Endothelial cell of umbilical vein (primary cell): ENCODE measurements at regions not wholly inside any gene's neighbourhood (a gene's known extent, or its start where the extent isn't known, plus 50 kb on each side); places are given as distances from the start of the nearest gene placed in this dataset.

Experiments
- BruUV-seq: library from RNA; stranded (reverse); fragments of 400-500 nt; replicated peaks from 2 replicates; lab custom pipeline; 2021; lab: Mats Ljungman, UMichigan
- CTCF ChIA-PET: fragments of 300-600, 350-600 bp; sonication (Branson Sonifier 250); formaldehyde crosslinking; loops from one replicate; lab custom pipeline; 2021; ENCODE audit warnings: antibody characterized with exemption, inconsistent platforms; lab: Charles Lee
- POLR2A ChIA-PET: fragments of 300-600, 350-600 bp; sonication (Branson Sonifier 250); formaldehyde crosslinking; loops from one replicate; lab custom pipeline; 2021; ENCODE audit warnings: antibody characterized with exemption, inconsistent platforms; lab: Charles Lee
- DNase-seq: peaks from one replicate; pipeline ENCODE4 v3.0.0-alpha.2; 2011; ENCODE audit warnings: low read depth, low spot score
- FAIRE-seq: peaks from 2 replicates; lab custom pipeline; 2011; peaks lifted over from hg19 to GRCh38; lab: Jason Lieb, UNC
- H2AFZ ChIP-seq: 2 replicates; pipeline ENCODE4 v1.6.0; 2012; ENCODE audit warnings: low read depth, low read length, control low read depth, inconsistent platforms
- H3K27ac ChIP-seq: 2 replicates; pipeline ENCODE4 v1.5.1; 2011; ENCODE audit warnings: low read depth, mild to moderate bottlenecking, control low read depth, low read length, moderate library complexity; ENCODE audit not compliant: insufficient read depth
- H3K27me3 ChIP-seq, 2 experiments: 2 replicates each; pipeline versions ENCODE4 v1.6.0 to v1.6.1; 2011; ENCODE audit warnings: low read length in 2 of 2, mixed read lengths in 1 of 2; ENCODE audit not compliant: control insufficient read depth in 2 of 2, insufficient read depth in 2 of 2
- H3K36me3 ChIP-seq, 2 experiments: 2 replicates in 1 of 2; 3 replicates in 1 of 2; pipeline ENCODE4 v1.5.1; 2011; ENCODE audit warnings: low read length in 2 of 2, mild to moderate bottlenecking in 1 of 2, moderate library complexity in 1 of 2; ENCODE audit not compliant: control insufficient read depth in 2 of 2, insufficient read depth in 2 of 2; ENCODE audit errors: extremely low read depth in 1 of 2
- H3K4me1 ChIP-seq: 3 replicates; pipeline ENCODE4 v1.5.1; 2011; ENCODE audit warnings: mild to moderate bottlenecking, low read length; ENCODE audit not compliant: control insufficient read depth, insufficient read depth; ENCODE audit errors: extremely low read depth
- H3K4me2 ChIP-seq: 2 replicates; pipeline ENCODE4 v1.6.1; 2011; ENCODE audit warnings: low read length, control low read depth, mixed read lengths; ENCODE audit not compliant: insufficient read depth
- H3K4me3 ChIP-seq, 3 experiments: fragments of 200-600 bp in 1 of 3; sonication (generic), shearing (Covaris generic) in 1 of 3; replicated peaks in 1 of 3; 2 replicates each; pipeline ENCODE4 v1.5.1; 2011 to 2016; ENCODE audit warnings: control low read depth in 3 of 3, low read length in 3 of 3, mild to moderate bottlenecking in 2 of 3, inconsistent platforms in 1 of 3, low read depth in 1 of 3, moderate library complexity in 1 of 3; ENCODE audit not compliant: insufficient read depth in 1 of 3
- H3K79me2 ChIP-seq: 2 replicates; pipeline ENCODE4 v1.6.0; 2012; ENCODE audit warnings: low read length, inconsistent platforms; ENCODE audit not compliant: control insufficient read depth, insufficient read depth
- H3K9ac ChIP-seq: replicated peaks from 2 replicates; pipeline ENCODE3; 2011; ENCODE audit warnings: low read length, control low read depth; ENCODE audit not compliant: insufficient read depth; ENCODE audit errors: extremely low read depth
- H3K9me1 ChIP-seq: replicated peaks from 3 replicates; pipeline ENCODE4 v1.6.0; 2011; ENCODE audit warnings: mild to moderate bottlenecking, low read length; ENCODE audit not compliant: control insufficient read depth, insufficient read depth; ENCODE audit errors: extremely low read depth
- H3K9me3 ChIP-seq: replicated peaks from 2 replicates; pipeline ENCODE4 v1.5.1; 2012; ENCODE audit warnings: low read length, inconsistent platforms; ENCODE audit not compliant: control insufficient read depth, insufficient read depth
- H4K20me1 ChIP-seq: replicated peaks from 2 replicates; pipeline ENCODE3; 2011; ENCODE audit warnings: mild to moderate bottlenecking, low read length; ENCODE audit not compliant: control insufficient read depth, insufficient read depth; ENCODE audit errors: extremely low read depth
- EZH2 ChIP-seq: IDR thresholded peaks from 2 replicates; pipeline ENCODE4 v1.6.1; 2012; ENCODE audit warnings: borderline replicate concordance, low read depth, mild to moderate bottlenecking, moderate library complexity, low read length, inconsistent platforms; ENCODE audit not compliant: severe bottlenecking
- FOS ChIP-seq: IDR thresholded peaks from 2 replicates; pipeline ENCODE4 v1.6.1; 2011; ENCODE audit warnings: mild to moderate bottlenecking, low read length, moderate library complexity, borderline replicate concordance; ENCODE audit not compliant: insufficient read depth
- GATA2 ChIP-seq: IDR thresholded peaks from 2 replicates; pipeline ENCODE4 v1.7.0; 2011; ENCODE audit warnings: low read depth, mild to moderate bottlenecking, moderate library complexity, mixed read lengths, low read length; ENCODE audit not compliant: insufficient read length, insufficient read depth
- JUN ChIP-seq: IDR thresholded peaks from 2 replicates; pipeline ENCODE4 v1.6.1; 2011; ENCODE audit warnings: borderline replicate concordance, low read depth; ENCODE audit not compliant: insufficient read length, insufficient read depth
- MYC ChIP-seq: IDR thresholded peaks from one replicate; pipeline ENCODE4 v1.6.1; 2011; ENCODE audit warnings: mild to moderate bottlenecking, low read depth, low read length
- POLR2A ChIP-seq: IDR thresholded peaks from 2 replicates; pipeline ENCODE4 v1.6.1; 2012; ENCODE audit warnings: low read depth, mild to moderate bottlenecking, control low read depth, low read length
- POLR2AphosphoS5 ChIP-seq: IDR thresholded peaks from 2 replicates; pipeline ENCODE4 v1.6.1; 2012; ENCODE audit warnings: low read depth, mild to moderate bottlenecking, control low read depth, low read length, moderate library complexity; ENCODE audit not compliant: insufficient read depth
- dilution Hi-C: fragments of 300-500 bp; cut with MboI; formaldehyde crosslinking; loops from one replicate; pipeline ENCODE4 v1.15.0; 2019; ENCODE audit warnings: low sequenced_read_pairs; ENCODE audit not compliant: extremely low pct_ligation_motif_present
- intact Hi-C: fragments of 100-400 bp; cut with micrococcal nuclease; formaldehyde crosslinking; loops from one replicate; pipeline ENCODE4 v1.10.0; 2022
- TF ChIP-seq, protein P1 (sequence below), 2 donors: IDR thresholded peaks; 1 replicate in 1 of 2; 2 replicates in 1 of 2; pipeline ENCODE4 v1.5.1; 2011; ENCODE audit warnings: low read length in 2 of 2, mild to moderate bottlenecking in 2 of 2, moderate library complexity in 2 of 2, control low read depth in 1 of 2, inconsistent platforms in 1 of 2, low read depth in 1 of 2; ENCODE audit not compliant: insufficient read depth in 1 of 2; ENCODE audit errors: extremely low read depth in 1 of 2

DNA sequence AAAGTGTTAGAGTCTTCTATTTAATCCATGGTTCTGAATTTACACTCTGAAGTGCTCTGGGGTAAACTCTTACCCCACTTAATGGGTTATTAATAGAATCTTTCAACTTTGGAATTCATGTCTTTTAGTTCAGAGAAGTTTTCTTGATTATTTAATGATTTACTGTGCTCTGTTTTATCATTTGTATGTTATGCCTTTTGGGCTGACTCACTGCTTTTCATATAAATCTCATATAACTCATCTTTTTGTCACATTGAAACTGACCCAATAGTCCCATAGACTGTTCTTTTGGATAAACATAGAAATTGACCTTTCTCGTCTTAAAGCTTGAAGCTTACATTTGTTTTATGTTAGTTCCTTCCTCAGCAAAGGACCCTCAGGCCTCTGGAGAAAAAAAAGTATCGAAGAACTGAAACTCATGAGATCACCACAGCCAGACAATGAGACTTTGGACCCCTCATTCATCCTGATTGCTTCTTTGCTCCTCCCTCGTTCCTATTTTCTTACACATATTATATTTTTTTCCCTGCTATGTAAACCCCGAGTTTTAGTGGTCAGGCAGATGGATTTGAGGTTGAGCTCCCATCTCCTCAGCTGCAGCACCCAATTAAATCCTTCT, 229.1 kb upstream of the CBLB start:
- ChIA-PET CTCF (no interaction called here), POLR2A (no interaction called here)
- Histone ChIP-seq H3K9me3 (no peaks in the 10 kb centered on the region), H3K36me3 (no peaks in the 10 kb centered on the region), H3K4me3 (no peak overlapping the region), H3K9me1 (peaks cover 2% of the 10 kb centered on the region), H3K9ac (no peak overlapping the region), H4K20me1 (no peaks in the 10 kb centered on the region), H3K79me2 (no peaks in the 10 kb centered on the region), H3K27ac (no peak overlapping the region), H3K4me1 (no peaks in the 10 kb centered on the region), H2AFZ (no peak overlapping the region), H3K27me3 (no peaks in the 10 kb centered on the region), H3K4me2 (no peak overlapping the region)
- no TSS peak for BruUV-seq
- intact Hi-C loops = no loop called here
- DNase-seq (no peak), FAIRE-seq (no peak)
- dilution Hi-C loops = no loop called here
- TF ChIP-seq FOS (no peak), GATA2 (no peak), POLR2A (no peak), JUN (no peak), POLR2AphosphoS5 (no peak), MYC (no peak), EZH2 (no peak)
- TF ChIP-seq, protein P1, sequence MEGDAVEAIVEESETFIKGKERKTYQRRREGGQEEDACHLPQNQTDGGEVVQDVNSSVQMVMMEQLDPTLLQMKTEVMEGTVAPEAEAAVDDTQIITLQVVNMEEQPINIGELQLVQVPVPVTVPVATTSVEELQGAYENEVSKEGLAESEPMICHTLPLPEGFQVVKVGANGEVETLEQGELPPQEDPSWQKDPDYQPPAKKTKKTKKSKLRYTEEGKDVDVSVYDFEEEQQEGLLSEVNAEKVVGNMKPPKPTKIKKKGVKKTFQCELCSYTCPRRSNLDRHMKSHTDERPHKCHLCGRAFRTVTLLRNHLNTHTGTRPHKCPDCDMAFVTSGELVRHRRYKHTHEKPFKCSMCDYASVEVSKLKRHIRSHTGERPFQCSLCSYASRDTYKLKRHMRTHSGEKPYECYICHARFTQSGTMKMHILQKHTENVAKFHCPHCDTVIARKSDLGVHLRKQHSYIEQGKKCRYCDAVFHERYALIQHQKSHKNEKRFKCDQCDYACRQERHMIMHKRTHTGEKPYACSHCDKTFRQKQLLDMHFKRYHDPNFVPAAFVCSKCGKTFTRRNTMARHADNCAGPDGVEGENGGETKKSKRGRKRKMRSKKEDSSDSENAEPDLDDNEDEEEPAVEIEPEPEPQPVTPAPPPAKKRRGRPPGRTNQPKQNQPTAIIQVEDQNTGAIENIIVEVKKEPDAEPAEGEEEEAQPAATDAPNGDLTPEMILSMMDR (IDR thresholded peaks at IDR 0.05; ENCODE audit: extremely low read depth in 1 of 2, insufficient read depth in 1 of 2, low read depth in 1 of 2, low read length in 2 of 2) = no peak
